Trophoblast cell (in vitro differentiated cells and primary cell): ENCODE measurements at regions not wholly inside any gene's neighbourhood (a gene's known extent, or its start where the extent isn't known, plus 50 kb on each side); places are given as distances from the start of the nearest gene placed in this dataset.

Source experiments
- DNase-seq, 2 donors: peaks; one replicate each; pipeline ENCODE4 v3.0.0-alpha.2; 2016
- H2AFZ ChIP-seq: 2 replicates; pipeline ENCODE4 v1.6.1; 2013; ENCODE audit warnings: low read length, moderate library complexity, mild to moderate bottlenecking; ENCODE audit not compliant: insufficient read depth, poor library complexity
- H2AK5ac ChIP-seq: 2 replicates; pipeline ENCODE4 v1.6.1; 2013; ENCODE audit warnings: mild to moderate bottlenecking, low read length
- H2BK120ac ChIP-seq: 2 replicates; pipeline ENCODE4 v1.6.1; 2013; ENCODE audit warnings: low read length, mild to moderate bottlenecking, moderate library complexity; ENCODE audit not compliant: insufficient read depth, poor library complexity
- H2BK12ac ChIP-seq: 2 replicates; pipeline ENCODE4 v1.6.1; 2013; ENCODE audit warnings: mild to moderate bottlenecking, low read length, moderate library complexity
- H2BK5ac ChIP-seq: 2 replicates; pipeline ENCODE4 v1.6.1; 2013; ENCODE audit warnings: low read length, low read depth, moderate library complexity, mild to moderate bottlenecking; ENCODE audit not compliant: poor library complexity
- H3K14ac ChIP-seq: 2 replicates; pipeline ENCODE4 v1.6.1; 2013; ENCODE audit warnings: mild to moderate bottlenecking, low read length
- H3K18ac ChIP-seq: 2 replicates; pipeline ENCODE4 v1.6.1; 2013; ENCODE audit warnings: mild to moderate bottlenecking, low read length
- H3K23ac ChIP-seq: 2 replicates; pipeline ENCODE4 v1.6.1; 2013; ENCODE audit warnings: low read length
- H3K27ac ChIP-seq: 2 replicates; pipeline ENCODE4 v1.5.1; 2013; ENCODE audit warnings: low read depth, mild to moderate bottlenecking, inconsistent platforms, low read length, moderate library complexity
- H3K27me3 ChIP-seq: 2 replicates; pipeline ENCODE4 v1.6.1; 2013; ENCODE audit warnings: inconsistent platforms, mild to moderate bottlenecking, low read length, moderate library complexity; ENCODE audit not compliant: insufficient read depth
- H3K36me3 ChIP-seq, 2 experiments: 1 replicate in 1 of 2; 2 replicates in 1 of 2; pipeline ENCODE4 v1.6.1; 2013; ENCODE audit warnings: low read length in 2 of 2, mild to moderate bottlenecking in 2 of 2, moderate library complexity in 1 of 2; ENCODE audit not compliant: insufficient read depth in 2 of 2, control insufficient read depth in 1 of 2
- H3K4ac ChIP-seq: 2 replicates; pipeline ENCODE4 v1.6.1; 2013; ENCODE audit warnings: low read depth, mild to moderate bottlenecking, low read length, moderate library complexity
- H3K4me1 ChIP-seq, 2 experiments: 1 replicate in 1 of 2; 2 replicates in 1 of 2; pipeline ENCODE4 v1.6.1; 2013; ENCODE audit warnings: low read length in 2 of 2, mild to moderate bottlenecking in 2 of 2, moderate library complexity in 1 of 2; ENCODE audit not compliant: insufficient read depth in 2 of 2, control insufficient read depth in 1 of 2
- H3K4me2 ChIP-seq: 2 replicates; pipeline ENCODE4 v1.6.1; 2013; ENCODE audit warnings: inconsistent platforms, mild to moderate bottlenecking, low read length, moderate library complexity
- H3K4me3 ChIP-seq: 2 replicates; pipeline ENCODE4 v1.5.1; 2013; ENCODE audit warnings: mild to moderate bottlenecking, low read depth, low read length, inconsistent platforms
- H3K79me1 ChIP-seq: one replicate; pipeline ENCODE4 v1.6.1; 2013; ENCODE audit warnings: low read length
- H3K79me2 ChIP-seq: 2 replicates; pipeline ENCODE4 v1.6.1; 2013; ENCODE audit warnings: low read length, mild to moderate bottlenecking; ENCODE audit not compliant: control insufficient read depth, insufficient read depth, poor library complexity
- H3K9ac ChIP-seq: 2 replicates; pipeline ENCODE4 v1.6.1; 2013; ENCODE audit warnings: mild to moderate bottlenecking, low read length
- H3K9me3 ChIP-seq: 2 replicates; pipeline ENCODE4 v1.6.1; 2013; ENCODE audit warnings: low read depth, mild to moderate bottlenecking, control low read depth, inconsistent platforms, low read length; ENCODE audit not compliant: insufficient read depth
- H4K12ac ChIP-seq: 2 replicates; pipeline ENCODE4 v1.6.1; 2013; ENCODE audit warnings: low read depth, mild to moderate bottlenecking, low read length, moderate library complexity
- H4K8ac ChIP-seq: 2 replicates; pipeline ENCODE4 v1.6.1; 2013; ENCODE audit warnings: low read depth, mild to moderate bottlenecking, low read length, moderate library complexity
- H4K91ac ChIP-seq: one replicate; pipeline ENCODE4 v1.6.1; 2013; ENCODE audit warnings: low read depth, mild to moderate bottlenecking, low read length, moderate library complexity
- WGBS: extraction: QIAGEN DNeasy Blood & Tissue Kit; methylation state at CpG from one replicate; pipeline ENCODE4 v1.1.7; 2013; ENCODE audit warnings: missing lambda C conversion rate; ENCODE audit not compliant: insufficient read length, insufficient coverage; ENCODE audit errors: extremely low coverage; 5-methylcytosine and 5-hydroxymethylcytosine counted together

GRCh38 chr1:14345946-14346550 is 252.4 kb upstream of the KAZN start:
- no peak overlapping the region for H3K23ac ChIP-seq
- no peaks in the 10 kb centered on the region for H3K27me3 ChIP-seq
- H3K18ac ChIP-seq: no peak overlapping the region
- H2BK5ac ChIP-seq: no peak overlapping the region
- peaks cover 2% of the 10 kb centered on the region for H3K9me3 ChIP-seq
- H2AFZ ChIP-seq: no peak overlapping the region
- H3K79me1 ChIP-seq: no peaks in the 10 kb centered on the region
- no peak overlapping the region for H4K8ac ChIP-seq
- H4K91ac ChIP-seq: no peak overlapping the region
- H3K27ac ChIP-seq: no peak overlapping the region
- no peak overlapping the region for H3K4me3 ChIP-seq
- H2BK120ac ChIP-seq: no peak overlapping the region
- DNase-seq: peak; percentile 11 to 63
- no peak overlapping the region for H2AK5ac ChIP-seq
- H3K4me1 ChIP-seq: peaks cover 0 to 4% of the 10 kb centered on the region in 2 experiments
- H3K9ac ChIP-seq: no peak overlapping the region
- no peak overlapping the region for H3K4ac ChIP-seq
- no peak overlapping the region for H3K14ac ChIP-seq
- no peaks in the 10 kb centered on the region for H3K36me3 ChIP-seq
- no peak overlapping the region for H4K12ac ChIP-seq
- no peak overlapping the region for H2BK12ac ChIP-seq
- H3K79me2 ChIP-seq: no peaks in the 10 kb centered on the region
- no peak overlapping the region for H3K4me2 ChIP-seq
- no CpG with 5 or more reads among the region's 8 CpGs for WGBS

GRCh38 chr1:14347186-14347585 is 251.3 kb upstream of the KAZN start:
- no peak overlapping the region for H3K27ac ChIP-seq
- H3K4me1 ChIP-seq: peaks cover 0 to 4% of the 10 kb centered on the region in 2 experiments
- H4K8ac ChIP-seq: no peak overlapping the region
- WGBS: no CpG with 5 or more reads among the region's 6 CpGs
- no peak overlapping the region for H2AK5ac ChIP-seq
- peaks cover 2% of the 10 kb centered on the region for H3K9me3 ChIP-seq
- H3K23ac ChIP-seq: no peak overlapping the region
- H2BK12ac ChIP-seq: no peak overlapping the region
- DNase-seq: peak; percentile 70 to 86
- H3K27me3 ChIP-seq: no peaks in the 10 kb centered on the region
- no peak overlapping the region for H3K9ac ChIP-seq
- H2AFZ ChIP-seq: no peak overlapping the region
- H4K91ac ChIP-seq: no peak overlapping the region
- H3K36me3 ChIP-seq: no peaks in the 10 kb centered on the region
- H3K18ac ChIP-seq: no peak overlapping the region
- H3K4me2 ChIP-seq: no peak overlapping the region
- H3K79me1 ChIP-seq: no peaks in the 10 kb centered on the region
- H3K79me2 ChIP-seq: no peaks in the 10 kb centered on the region
- H4K12ac ChIP-seq: no peak overlapping the region
- no peak overlapping the region for H3K4me3 ChIP-seq
- H2BK120ac ChIP-seq: no peak overlapping the region
- H3K14ac ChIP-seq: no peak overlapping the region
- H3K4ac ChIP-seq: no peak overlapping the region
- H2BK5ac ChIP-seq: no peak overlapping the region

DNA sequence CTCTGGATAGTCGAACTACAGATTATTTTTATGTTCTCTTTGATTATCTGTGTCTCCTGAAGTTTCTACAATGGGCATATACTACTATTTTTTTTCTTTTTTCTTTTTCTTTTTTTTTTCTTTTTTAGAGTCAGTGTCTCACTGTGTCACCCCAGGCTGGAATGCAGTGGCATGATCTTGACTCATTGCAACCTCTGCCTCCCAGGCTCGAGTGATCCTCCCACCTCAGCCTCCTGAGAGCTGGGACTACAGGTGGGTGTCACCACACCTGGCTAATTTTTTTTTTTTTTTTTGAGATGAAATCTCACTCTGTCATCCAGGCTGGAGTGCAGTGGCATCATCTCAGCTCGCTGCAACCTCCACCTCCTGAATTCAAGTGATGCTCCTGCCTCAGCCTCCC is 250.7 kb upstream of the KAZN start:
- Histone ChIP-seq H3K27ac (no peak overlapping the region), H3K79me2 (no peaks in the 10 kb centered on the region), H4K91ac (no peak overlapping the region), H3K4ac (no peak overlapping the region), H3K14ac (no peak overlapping the region), H4K12ac (no peak overlapping the region), H2AK5ac (no peak overlapping the region), H3K18ac (no peak overlapping the region), H3K9ac (no peak overlapping the region), H2AFZ (no peak overlapping the region), H2BK5ac (no peak overlapping the region), H3K27me3 (no peaks in the 10 kb centered on the region), H3K79me1 (no peaks in the 10 kb centered on the region), H2BK120ac (no peak overlapping the region), H3K36me3 (no peaks in the 10 kb centered on the region), H3K4me1 (peaks cover 0 to 4% of the 10 kb centered on the region in 2 experiments), H3K23ac (no peak overlapping the region), H3K4me3 (no peak overlapping the region), H3K9me3 (peaks cover 2% of the 10 kb centered on the region), H3K4me2 (no peak overlapping the region), H2BK12ac (no peak overlapping the region), H4K8ac (no peak overlapping the region)
- DNase-seq: peak; percentile 50 to 53
- no CpG with 5 or more reads among the region's 3 CpGs for WGBS

GRCh38 chr1:14350197-14350596 is 248.3 kb upstream of the KAZN start:
- Histone ChIP-seq H3K4ac (no peak overlapping the region), H4K12ac (no peak overlapping the region), H3K4me3 (no peak overlapping the region), H3K9ac (no peak overlapping the region), H3K4me2 (no peak overlapping the region), H2AK5ac (no peak overlapping the region), H2BK12ac (no peak overlapping the region), H3K79me1 (no peaks in the 10 kb centered on the region), H3K79me2 (no peaks in the 10 kb centered on the region), H3K14ac (no peak overlapping the region), H2BK5ac (no peak overlapping the region), H3K4me1 (peaks cover 0 to 4% of the 10 kb centered on the region in 2 experiments), H3K27ac (no peak overlapping the region), H3K18ac (no peak overlapping the region), H4K8ac (no peak overlapping the region), H4K91ac (no peak overlapping the region), H2BK120ac (no peak overlapping the region), H3K23ac (peak overlapping the region; percentile 41), H3K36me3 (no peaks in the 10 kb centered on the region), H3K27me3 (no peaks in the 10 kb centered on the region), H2AFZ (no peak overlapping the region), H3K9me3 (peaks cover 2% of the 10 kb centered on the region)
- no peak for DNase-seq
- WGBS: no CpG with 5 or more reads among the region's 2 CpGs
